H1 (cell line): ENCODE measurements at regions not wholly inside any gene's neighbourhood (a gene's known extent, or its start where the extent isn't known, plus 50 kb on each side); places are given as distances from the start of the nearest gene placed in this dataset.
"Not testable (repeated sequence)": the region's sequence is repeated elsewhere in the genome, so short reads cannot be mapped to it uniquely, and the experiment has no call there.

ENCODE experiments used
- CTCF ChIA-PET: fragments of 300-600 bp; sonication (Branson Sonifier 250); formaldehyde crosslinking; loops from one replicate; lab custom pipeline; 2021; ENCODE audit not compliant: partially characterized antibody; lab: Charles Lee
- POLR2A ChIA-PET: fragments of 300-600 bp; sonication (Branson Sonifier 250); formaldehyde crosslinking; loops from one replicate; lab custom pipeline; 2021; ENCODE audit warnings: inconsistent platforms; ENCODE audit not compliant: partially characterized antibody; lab: Charles Lee
- DNase-seq, 2 experiments: peaks; one replicate each; pipeline versions ENCODE4 v3.0.0 to v3.0.0-alpha.2; 2010 to 2022; ENCODE audit warnings: low spot score in 2 of 2, low read depth in 1 of 2, mixed read lengths in 1 of 2
- FAIRE-seq: peaks from 2 replicates; lab custom pipeline; 2011; peaks lifted over from hg19 to GRCh38; lab: Jason Lieb, UNC
- H2AFZ ChIP-seq: 2 replicates; pipeline ENCODE4 v1.8.1; 2012; ENCODE audit warnings: low read length, inconsistent platforms
- H2AK5ac ChIP-seq: 2 replicates; pipeline ENCODE4 v1.6.1; 2013; ENCODE audit warnings: low read depth, low read length
- H2BK120ac ChIP-seq: replicated peaks from 2 replicates; pipeline ENCODE3; 2013; ENCODE audit warnings: low read depth, low read length, inconsistent platforms
- H2BK12ac ChIP-seq: 2 replicates; pipeline ENCODE4 v1.6.1; 2013; ENCODE audit warnings: low read depth, low read length
- H2BK15ac ChIP-seq: 2 replicates; pipeline ENCODE4 v1.6.1; 2013; ENCODE audit warnings: low read length
- H2BK20ac ChIP-seq: 2 replicates; pipeline ENCODE4 v1.6.1; 2013; ENCODE audit warnings: low read length
- H2BK5ac ChIP-seq: 2 replicates; pipeline ENCODE4 v1.6.1; 2013; ENCODE audit warnings: low read depth, low read length
- H3K14ac ChIP-seq: 2 replicates; pipeline ENCODE4 v1.6.1; 2013; ENCODE audit warnings: inconsistent platforms; ENCODE audit not compliant: insufficient read length
- H3K18ac ChIP-seq: 2 replicates; pipeline ENCODE4 v1.6.1; 2013; ENCODE audit warnings: low read length; ENCODE audit errors: extremely low read depth
- H3K23ac ChIP-seq: 2 replicates; pipeline ENCODE4 v1.6.1; 2013; ENCODE audit warnings: inconsistent platforms; ENCODE audit not compliant: insufficient read length
- H3K23me2 ChIP-seq: 2 replicates; pipeline ENCODE4 v1.6.1; 2013; ENCODE audit warnings: low read depth, low read length
- H3K27ac ChIP-seq: 2 replicates; pipeline ENCODE4 v1.6.1; 2011; ENCODE audit warnings: low read depth, low read length, inconsistent platforms
- H3K27me3 ChIP-seq, 4 experiments: replicated peaks in 1 of 4; 1 replicate in 1 of 4; 2 replicates in 3 of 4; pipeline versions ENCODE4 v1.6.1 to v1.8.1; 2011 to 2013; ENCODE audit warnings: low read length in 3 of 4, mild to moderate bottlenecking in 3 of 4, inconsistent platforms in 2 of 4, mixed read lengths in 2 of 4, moderate library complexity in 1 of 4; ENCODE audit not compliant: control insufficient read depth in 3 of 4, insufficient read depth in 3 of 4; ENCODE audit errors: extremely low read depth in 1 of 4
- H3K36me3 ChIP-seq, 4 experiments: 2 replicates each; pipeline versions ENCODE4 v1.6.1 to v1.8.1; 2011 to 2013; ENCODE audit warnings: mild to moderate bottlenecking in 4 of 4, low read length in 3 of 4, moderate library complexity in 2 of 4, control low read depth in 1 of 4, inconsistent platforms in 1 of 4; ENCODE audit not compliant: insufficient read depth in 4 of 4, control insufficient read depth in 2 of 4
- H3K4ac ChIP-seq: replicated peaks from 2 replicates; pipeline ENCODE3; 2013; ENCODE audit warnings: low read length, low read depth, mixed read lengths, inconsistent platforms; ENCODE audit not compliant: insufficient read length
- H3K4me1 ChIP-seq, 4 experiments: replicated peaks in 1 of 4; 1 replicate in 1 of 4; 2 replicates in 3 of 4; pipeline versions ENCODE4 v1.6.1 to v1.8.1; 2011 to 2013; ENCODE audit warnings: low read length in 3 of 4, inconsistent platforms in 2 of 4, mixed read lengths in 1 of 4; ENCODE audit not compliant: insufficient read depth in 4 of 4, control insufficient read depth in 3 of 4
- H3K4me2 ChIP-seq, 2 experiments: 2 replicates each; pipeline versions ENCODE4 v1.6.1 to v1.8.1; 2011 to 2013; ENCODE audit warnings: low read depth in 2 of 2, low read length in 2 of 2, control low read depth in 1 of 2, inconsistent platforms in 1 of 2, mild to moderate bottlenecking in 1 of 2; ENCODE audit not compliant: insufficient read depth in 1 of 2
- H3K4me3 ChIP-seq, 4 experiments: fragments of 200-600, 300-600 bp in 1 of 4; sonication (generic), shearing (Covaris generic), sonication (Bioruptor Twin) in 1 of 4; 2 replicates each; pipeline versions ENCODE4 v1.5.1 to v1.8.1; 2011 to 2016; ENCODE audit warnings: low read length in 4 of 4, low read depth in 3 of 4, control low read depth in 2 of 4, inconsistent platforms in 2 of 4, mild to moderate bottlenecking in 2 of 4, mixed read lengths in 1 of 4, moderate library complexity in 1 of 4; ENCODE audit not compliant: insufficient read depth in 2 of 4; ENCODE audit errors: extremely low read depth in 1 of 4
- H3K56ac ChIP-seq: replicated peaks from 2 replicates; pipeline ENCODE3; 2013; ENCODE audit warnings: low read depth, mild to moderate bottlenecking, mixed read lengths, low read length, inconsistent platforms; ENCODE audit not compliant: insufficient read length
- H3K79me1 ChIP-seq: 2 replicates; pipeline ENCODE4 v1.6.1; 2013; ENCODE audit warnings: low read depth, low read length, control low read depth
- H3K79me2 ChIP-seq, 2 experiments: 2 replicates each; pipeline versions ENCODE4 v1.6.1 to v1.8.1; 2012 to 2013; ENCODE audit warnings: low read length in 2 of 2, mild to moderate bottlenecking in 2 of 2, inconsistent platforms in 1 of 2; ENCODE audit not compliant: insufficient read depth in 2 of 2, control insufficient read depth in 1 of 2
- H3K9ac ChIP-seq, 4 experiments: replicated peaks in 1 of 4; 1 replicate in 1 of 4; 2 replicates in 3 of 4; pipeline versions ENCODE4 v1.6.1 to v1.8.1; 2011 to 2013; ENCODE audit warnings: low read depth in 3 of 4, low read length in 3 of 4, control low read depth in 2 of 4, mild to moderate bottlenecking in 2 of 4, moderate library complexity in 2 of 4, inconsistent platforms in 1 of 4; ENCODE audit errors: extremely low read depth in 1 of 4
- H3K9me3 ChIP-seq, 2 experiments: 2 replicates each; pipeline versions ENCODE4 v1.6.1 to v1.8.1; 2012 to 2013; ENCODE audit warnings: mild to moderate bottlenecking in 2 of 2, moderate library complexity in 2 of 2, control low read depth in 1 of 2, inconsistent platforms in 1 of 2, low read depth in 1 of 2, low read length in 1 of 2, mixed read lengths in 1 of 2; ENCODE audit not compliant: insufficient read depth in 2 of 2
- H4K20me1 ChIP-seq, 2 experiments: replicated peaks in 1 of 2; 2 replicates each; pipeline versions ENCODE3 to v1.8.1; 2011 to 2013; ENCODE audit warnings: inconsistent platforms in 2 of 2, low read length in 2 of 2, mild to moderate bottlenecking in 1 of 2; ENCODE audit not compliant: insufficient read depth in 2 of 2, control insufficient read depth in 1 of 2
- H4K5ac ChIP-seq: 2 replicates; pipeline ENCODE4 v1.6.1; 2013; ENCODE audit warnings: low read length, low read depth, mixed read lengths, inconsistent platforms; ENCODE audit not compliant: insufficient read length
- H4K8ac ChIP-seq: 2 replicates; pipeline ENCODE4 v1.8.0; 2013; ENCODE audit warnings: mild to moderate bottlenecking, moderate library complexity, low read length, inconsistent platforms; ENCODE audit not compliant: insufficient read depth; ENCODE audit errors: extremely low read depth
- H4K91ac ChIP-seq: replicated peaks from 2 replicates; pipeline ENCODE3; 2013; ENCODE audit warnings: low read length, mixed read lengths, inconsistent platforms; ENCODE audit not compliant: insufficient read length
- ASH2L ChIP-seq: fragments of 200-600, 300-600 bp; sonication (generic); IDR thresholded peaks from one replicate; pipeline ENCODE4 v1.7.1; 2017; ENCODE audit warnings: low read length
- EGR1 ChIP-seq: IDR thresholded peaks from 2 replicates; pipeline ENCODE4 v1.6.1; 2011; ENCODE audit warnings: low read depth, low read length, borderline replicate concordance
- GABPA ChIP-seq: IDR thresholded peaks from 2 replicates; pipeline ENCODE4 v1.6.1; 2011; ENCODE audit warnings: mild to moderate bottlenecking, low read length, moderate library complexity, borderline replicate concordance; ENCODE audit not compliant: insufficient read depth
- HDAC2 ChIP-seq, 2 experiments: fragments of 300-600 bp in 1 of 2; sonication (generic) in 1 of 2; IDR thresholded peaks; 2 replicates each; pipeline ENCODE4 v1.6.1; 2011 to 2012; ENCODE audit warnings: low read depth in 2 of 2, low read length in 2 of 2, mild to moderate bottlenecking in 2 of 2, moderate library complexity in 2 of 2, borderline replicate concordance in 1 of 2, inconsistent platforms in 1 of 2
- KDM5A ChIP-seq: fragments of 200-600 bp; IDR thresholded peaks from 2 replicates; pipeline ENCODE4 v1.7.1; 2012; ENCODE audit warnings: mild to moderate bottlenecking, low read length, inconsistent platforms, mixed read lengths
- PHF8 ChIP-seq: fragments of 200-600 bp; sonication (generic); conservative IDR thresholded peaks from 2 replicates; pipeline ENCODE4 v1.7.1; 2012; ENCODE audit warnings: low read depth, mild to moderate bottlenecking, inconsistent platforms, low read length, moderate library complexity
- POLR2A ChIP-seq, 2 experiments: IDR thresholded peaks; 1 replicate in 1 of 2; 2 replicates in 1 of 2; pipeline ENCODE4 v1.6.1; 2011; ENCODE audit warnings: low read depth in 2 of 2, low read length in 2 of 2, mild to moderate bottlenecking in 2 of 2; ENCODE audit errors: control extremely low read depth in 1 of 2
- RFX5 ChIP-seq: IDR thresholded peaks from 2 replicates; pipeline ENCODE4 v1.6.1; 2011; ENCODE audit warnings: low read depth, low read length, improper control_type of control experiment, borderline replicate concordance
- SIN3A ChIP-seq, 2 experiments: IDR thresholded peaks in 1 of 2; conservative IDR thresholded peaks in 1 of 2; 2 replicates each; pipeline ENCODE4 v1.6.1; 2011 to 2012; ENCODE audit warnings: low read length in 2 of 2, improper control_type of control experiment in 1 of 2, low read depth in 1 of 2, mild to moderate bottlenecking in 1 of 2
- SP2 ChIP-seq: IDR thresholded peaks from 2 replicates; pipeline ENCODE4 v1.6.1; 2012; ENCODE audit warnings: mild to moderate bottlenecking, low read length, inconsistent platforms
- TBP ChIP-seq: IDR thresholded peaks from 2 replicates; pipeline ENCODE4 v1.6.1; 2011; ENCODE audit warnings: low read depth, low read length, improper control_type of control experiment
- WGBS, 2 experiments: shearing (Covaris generic) in 1 of 2; methylation state at CpG; one replicate each; pipeline versions ENCODE4 v1.1.6 to v1.1.7; 2013 to 2015; ENCODE audit warnings: low lambda C conversion rate in 2 of 2, mixed read lengths in 2 of 2, inconsistent platforms in 1 of 2, low coverage in 1 of 2, missing lambda C conversion rate in 1 of 2; ENCODE audit not compliant: insufficient replicate concordance in 2 of 2, insufficient coverage in 1 of 2, insufficient read length in 1 of 2; ENCODE audit errors: extremely low coverage in 1 of 2, missing lambda C conversion rate in 1 of 2; 5-methylcytosine and 5-hydroxymethylcytosine counted together

- no peak for TF ChIP-seq TBP
- TF ChIP-seq ASH2L: no peak
- TF ChIP-seq GABPA: no peak
- TF ChIP-seq HDAC2 (IDR thresholded peaks at IDR 0.05; ENCODE audit: borderline replicate concordance in 1 of 2, low read depth in 2 of 2, low read length in 2 of 2): no peak
- no peak for TF ChIP-seq POLR2A (IDR thresholded peaks at IDR 0.05; ENCODE audit: control extremely low read depth in 1 of 2, low read depth in 2 of 2, low read length in 2 of 2)
- TF ChIP-seq RFX5: no peak
- TF ChIP-seq SIN3A (conservative IDR thresholded peaks at IDR 0.05 in 1 of 2, IDR thresholded peaks at IDR 0.05 in 1 of 2; ENCODE audit: low read depth in 1 of 2, low read length in 2 of 2): no peak
- TF ChIP-seq SP2: no peak
- TF ChIP-seq PHF8: no peak
- no peak for TF ChIP-seq KDM5A
- TF ChIP-seq EGR1: no peak
These were observed 231.8 kb upstream of the RREB1 start (continued) for GRCh38 chr6:6875818-6876470.

- WGBS, 2 experiments: 86% methylated on average over 5 of the region's 5 CpGs; no CpG with 5 or more reads in 1 of the 2 experiments
- H3K4ac ChIP-seq, H3K79me2 ChIP-seq, H3K27ac ChIP-seq, H3K18ac ChIP-seq, H3K4me2 ChIP-seq, H4K91ac ChIP-seq, H2AK5ac ChIP-seq, H2AFZ ChIP-seq, CTCF ChIA-PET, H3K4me1 ChIP-seq, H3K23ac ChIP-seq, H2BK12ac ChIP-seq, H3K79me1 ChIP-seq, H3K36me3 ChIP-seq, H3K27me3 ChIP-seq, H3K9ac ChIP-seq, H2BK5ac ChIP-seq, H3K23me2 ChIP-seq, DNase-seq, H3K9me3 ChIP-seq, FAIRE-seq, H4K5ac ChIP-seq, POLR2A ChIA-PET, H4K8ac ChIP-seq, H2BK120ac ChIP-seq, H3K14ac ChIP-seq, H2BK20ac ChIP-seq, H3K56ac ChIP-seq, H2BK15ac ChIP-seq, H3K4me3 ChIP-seq, H4K20me1 ChIP-seq: not testable (repeated sequence)
These were observed 230.0 kb upstream of the RREB1 start for GRCh38 chr6:6877792-6878191.
